Body of pancreas (tissue), 4 donors: ENCODE measurements at regions not wholly inside any gene's neighbourhood (a gene's known extent, or its start where the extent isn't known, plus 50 kb on each side); places are given as distances from the start of the nearest gene placed in this dataset.
"Not testable (repeated sequence)": the region's sequence is repeated elsewhere in the genome, so short reads cannot be mapped to it uniquely, and the experiment has no call there.

Source experiments
- ATAC-seq: fragments of 150-250 bp; one replicate; pipeline ENCODE4 v1.9.1; 2016
- DNase-seq, 4 donors: peaks; one replicate each; pipeline ENCODE4 v3.0.0-alpha.2; 2019
- H3K27ac ChIP-seq, 4 donors: fragments of 200-600 bp; sonication (generic); 1 replicate in 3 of 4; 2 replicates in 1 of 4; pipeline versions ENCODE4 v1.5.1 to v1.6.1; 2016 to 2019; ENCODE audit warnings: mild to moderate bottlenecking in 1 of 4, mixed read lengths in 1 of 4, moderate library complexity in 1 of 4
- H3K27me3 ChIP-seq, 2 donors: fragments of 200-600 bp; sonication (generic); one replicate each; pipeline ENCODE4 v1.6.0; 2016; ENCODE audit warnings: mild to moderate bottlenecking in 1 of 2
- H3K36me3 ChIP-seq, 2 donors: fragments of 200-600 bp; sonication (generic); replicated peaks in 1 of 2; 2 replicates each; pipeline ENCODE4 v1.5.1; 2016; ENCODE audit warnings: low read depth in 2 of 2; ENCODE audit not compliant: insufficient read depth in 1 of 2
- H3K4me1 ChIP-seq: fragments of 200-600 bp; sonication (generic); one replicate; pipeline ENCODE4 v1.6.0; 2016
- H3K4me3 ChIP-seq, 2 donors: fragments of 200-600 bp; sonication (generic); 1 replicate in 1 of 2; 2 replicates in 1 of 2; pipeline ENCODE4 v1.5.1; 2016 to 2019
- H3K9me3 ChIP-seq, 3 donors: fragments of 200-600 bp; sonication (generic); 1 replicate in 2 of 3; 2 replicates in 1 of 3; pipeline ENCODE4 v1.5.1; 2016
- CTCF ChIP-seq, 7 experiments: fragments of 450-650 bp in 4 of 7; fragments of 200-600 bp in 3 of 7; sonication (generic) in 3 of 7; IDR thresholded peaks; one replicate each; pipeline ENCODE4 v1.5.1; 2016 to 2019; ENCODE audit warnings: antibody characterized with exemption in 7 of 7
- POLR2A ChIP-seq, 3 donors: fragments of 450-650 bp; IDR thresholded peaks; one replicate each; pipeline ENCODE4 v1.6.1; 2016; ENCODE audit warnings: antibody characterized with exemption in 3 of 3, mild to moderate bottlenecking in 2 of 3
- WGBS, 2 donors: methylation state at CpG; one replicate each; pipeline ENCODE4 v1.1.5; 2017; 5-methylcytosine and 5-hydroxymethylcytosine counted together
- intact Hi-C: fragments of 100-400 bp; cut with DNase I; formaldehyde crosslinking; loops from one replicate; pipeline ENCODE4 v1.15.1; 2023

DNA sequence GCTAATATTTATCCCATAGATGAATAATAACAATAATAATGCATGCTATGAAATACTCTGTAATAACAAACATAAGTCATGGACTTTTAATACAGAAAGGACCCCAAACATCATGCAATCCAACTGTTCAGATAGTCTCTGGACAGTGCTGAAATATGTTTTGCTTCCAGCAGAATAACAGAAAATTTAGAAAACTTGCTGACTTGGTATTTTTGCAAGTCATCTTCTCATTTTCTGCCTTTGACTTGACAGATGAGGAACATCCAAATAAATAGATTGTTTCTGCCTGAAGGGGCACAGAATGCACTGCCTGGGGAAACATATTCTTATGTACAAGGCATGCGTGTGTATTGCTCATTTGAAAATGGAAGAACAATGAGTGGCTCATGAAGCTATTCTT lies 442.4 kb upstream of the GRM7 start:
- no peak for ATAC-seq
- Histone ChIP-seq H3K4me1 (no peaks in the 10 kb centered on the region), H3K27ac (no peak overlapping the region), H3K27me3 (no peaks in the 10 kb centered on the region), H3K36me3 (no peaks in the 10 kb centered on the region), H3K4me3 (no peak overlapping the region), H3K9me3 (no peaks in the 10 kb centered on the region)
- WGBS, 2 donors, result 92 to 93% methylated on average over 1 of the region's 1 CpG
- DNase-seq, result no peak
- intact Hi-C loops, result no loop called here
- TF ChIP-seq POLR2A (IDR thresholded peaks at IDR 0.05), result no peak
- no peak for TF ChIP-seq CTCF (IDR thresholded peaks at IDR 0.05)

DNA sequence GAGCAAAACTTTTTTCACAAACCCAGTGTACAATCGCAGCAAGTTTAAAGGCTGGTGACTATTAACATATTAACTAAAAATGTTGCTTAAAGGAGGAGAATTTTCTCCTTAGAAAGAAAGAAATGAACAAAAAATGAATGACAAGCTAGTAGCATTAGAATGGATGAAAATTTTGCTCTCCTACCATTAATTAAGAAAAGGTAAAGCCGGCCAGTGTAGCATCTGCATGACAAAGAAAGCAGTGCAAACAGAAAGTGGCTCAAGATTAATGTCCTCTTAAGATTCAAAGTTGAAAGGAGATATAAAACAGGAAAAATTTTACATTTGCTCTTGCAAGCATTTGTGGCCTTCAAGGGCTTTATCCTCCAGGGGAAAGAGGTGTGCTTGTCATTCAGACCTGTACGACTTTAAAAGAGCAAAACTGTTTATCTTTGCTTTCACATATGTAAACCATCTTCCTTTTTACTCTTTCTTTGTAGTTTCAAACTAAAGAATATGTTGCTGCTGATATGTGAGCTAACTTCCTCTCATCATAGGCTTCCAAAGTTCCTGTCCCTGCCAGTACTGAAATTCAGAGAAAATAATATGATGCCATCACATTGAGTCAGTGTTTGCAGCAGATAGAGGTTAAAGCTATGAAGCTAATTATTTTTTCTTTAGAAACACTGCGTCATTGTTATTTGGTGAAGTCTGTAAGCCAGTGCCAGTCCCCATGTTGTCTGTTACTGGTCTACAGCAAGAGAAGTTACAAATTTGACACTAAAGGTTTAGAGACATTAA lies 439.1 kb upstream of the GRM7 start:
- no peaks in the 10 kb centered on the region for H3K4me1 ChIP-seq
- WGBS, 2 donors, result 64 to 70% methylated on average over 4 of the region's 4 CpGs
- H3K9me3 ChIP-seq, result peaks cover 0 to 5% (median 0%) of the 10 kb centered on the region in 3 donors
- H3K4me3 ChIP-seq, result no peak overlapping the region
- no peak for ATAC-seq
- no peak for TF ChIP-seq CTCF (IDR thresholded peaks at IDR 0.05)
- no peak for TF ChIP-seq POLR2A (IDR thresholded peaks at IDR 0.05)
- no peak overlapping the region for H3K27ac ChIP-seq
- DNase-seq, result no peak
- H3K36me3 ChIP-seq, result no peaks in the 10 kb centered on the region
- no peaks in the 10 kb centered on the region for H3K27me3 ChIP-seq
- intact Hi-C loops, result no loop called here

DNA sequence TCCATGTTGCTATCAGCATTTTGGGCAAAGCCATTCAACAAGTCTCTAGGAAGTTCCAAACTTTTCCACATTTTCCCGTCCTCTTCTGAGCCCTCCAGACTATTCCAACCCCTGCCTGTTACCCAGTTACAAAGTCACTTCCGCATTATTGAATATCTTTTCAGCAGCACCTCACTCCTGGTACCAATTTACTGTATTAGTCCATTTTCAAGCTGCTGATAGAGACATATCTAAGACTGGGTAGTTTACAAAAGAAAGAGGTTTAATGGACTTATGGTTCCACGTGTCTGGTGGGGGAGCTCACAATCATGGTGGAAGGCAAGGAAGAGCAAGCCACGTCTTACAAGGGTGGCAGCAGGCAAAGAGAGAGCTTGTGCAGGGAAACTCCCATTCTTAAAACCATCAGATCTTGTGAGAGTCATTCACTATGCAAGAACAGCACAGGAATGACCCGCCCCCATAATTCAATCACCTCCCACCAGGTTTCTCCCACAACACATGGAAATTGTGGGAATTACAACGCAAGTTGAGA lies 435.6 kb upstream of the GRM7 start:
- no peak overlapping the region for H3K27ac ChIP-seq
- DNase-seq (no peak), ATAC-seq (no peak)
- no peak overlapping the region for H3K4me3 ChIP-seq
- H3K27me3 ChIP-seq, result no peaks in the 10 kb centered on the region
- no peaks in the 10 kb centered on the region for H3K36me3 ChIP-seq
- TF ChIP-seq CTCF (IDR thresholded peaks at IDR 0.05) (no peak), POLR2A (IDR thresholded peaks at IDR 0.05) (no peak)
- no peaks in the 10 kb centered on the region for H3K4me1 ChIP-seq
- peaks cover 0 to 5% (median 0%) of the 10 kb centered on the region in 3 donors for H3K9me3 ChIP-seq
- intact Hi-C loops, result no loop called here
- 80 to 90% methylated on average over 6 of the region's 6 CpGs for WGBS, 2 donors

DNA sequence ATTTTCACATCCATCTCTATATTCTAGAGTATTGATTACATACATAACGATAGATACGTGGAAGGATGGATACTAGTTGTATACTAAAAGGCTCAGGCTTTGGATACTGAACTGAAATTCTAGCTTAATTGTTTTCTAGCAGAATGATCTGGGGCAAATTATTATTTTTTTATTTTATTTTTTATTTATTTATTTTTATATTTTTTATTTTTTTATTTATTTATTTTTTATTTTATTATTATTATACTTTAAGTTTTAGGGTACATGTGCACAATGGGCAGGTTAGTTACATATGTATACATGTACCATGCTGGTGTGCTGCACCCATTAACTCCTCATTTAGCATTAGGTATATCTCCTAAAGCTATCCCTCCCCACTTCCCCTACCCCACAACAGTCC lies 432.6 kb upstream of the GRM7 start:
- H3K4me3 ChIP-seq, H3K36me3 ChIP-seq, H3K27me3 ChIP-seq, H3K4me1 ChIP-seq, H3K9me3 ChIP-seq, ATAC-seq, intact Hi-C loops, DNase-seq, H3K27ac ChIP-seq: not testable (repeated sequence)
- 97 to 98% methylated on average over 2 of the region's 2 CpGs for WGBS, 2 donors

DNA sequence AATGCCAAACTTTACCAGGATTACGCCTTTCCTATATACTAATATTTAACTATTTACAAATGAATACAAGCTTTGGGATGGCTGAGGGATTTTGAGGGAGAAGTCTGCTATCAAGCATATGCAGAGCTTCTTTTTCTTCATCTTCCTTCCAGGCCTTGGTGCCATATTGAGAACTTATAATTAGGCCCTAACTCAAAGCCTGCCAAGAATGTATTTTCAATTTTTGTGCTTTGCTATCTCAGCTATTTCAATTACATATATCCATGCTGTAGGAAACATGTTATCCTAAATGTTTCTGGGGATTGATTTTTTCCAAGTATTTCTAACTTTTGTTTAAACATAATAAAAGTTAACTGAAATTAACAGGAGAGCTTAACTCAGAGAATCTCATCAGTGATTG lies 425.0 kb upstream of the GRM7 start:
- WGBS, 2 donors, result 85 to 97% methylated on average over 1 of the region's 1 CpG
- H3K36me3 ChIP-seq, result no peaks in the 10 kb centered on the region
- no peak for ATAC-seq
- no peak overlapping the region for H3K27ac ChIP-seq
- no peaks in the 10 kb centered on the region for H3K9me3 ChIP-seq
- intact Hi-C loops, result no loop called here
- DNase-seq, result no peak
- no peak overlapping the region for H3K4me3 ChIP-seq
- H3K4me1 ChIP-seq, result no peaks in the 10 kb centered on the region
- no peak for TF ChIP-seq CTCF (IDR thresholded peaks at IDR 0.05)
- no peaks in the 10 kb centered on the region for H3K27me3 ChIP-seq
